T-cell (primary cell): ENCODE measurements at regions not wholly inside any gene's neighbourhood (a gene's known extent, or its start where the extent isn't known, plus 50 kb on each side); places are given as distances from the start of the nearest gene placed in this dataset.

Source experiments
- ATAC-seq, 4 experiments: fragments of 200-7000 bp in 3 of 4; fragments of 150-1000 bp in 1 of 4; cut with Tn5 transposase; replicated peaks in 1 of 4; 1 replicate in 3 of 4; 2 replicates in 1 of 4; pipeline ENCODE4 v1.10.0; 2021; ENCODE audit warnings: moderate library complexity in 3 of 4, mild to moderate bottlenecking in 2 of 4, moderate number of reproducible peaks in 1 of 4
- CTCF ChIA-PET, 2 donors: fragments of 300-600 bp; sonication (Branson Sonifier 250); formaldehyde crosslinking; loops; one replicate each; lab custom pipeline; 2022; ENCODE audit warnings: antibody characterized with exemption in 2 of 2; lab: Charles Lee
- POLR2A ChIA-PET, 2 donors: fragments of 300-600 bp; sonication (Branson Sonifier 250); formaldehyde crosslinking; loops; one replicate each; lab custom pipeline; 2022; ENCODE audit warnings: antibody characterized with exemption in 2 of 2; lab: Charles Lee
- DNase-seq, 35 experiments: peaks; one replicate each; pipeline versions ENCODE4 v3.0.0 to v3.0.0-alpha.2; 2013 to 2023
- H3K27ac ChIP-seq: one replicate; pipeline ENCODE4 v1.5.1; 2013; ENCODE audit warnings: low read length
- H3K27me3 ChIP-seq, 2 experiments: replicated peaks in 1 of 2; 1 replicate in 1 of 2; 2 replicates in 1 of 2; pipeline versions ENCODE4 v1.6.1 to v1.7.0; 2013; ENCODE audit warnings: low read length in 1 of 2, mixed read lengths in 1 of 2; ENCODE audit not compliant: control insufficient read depth in 2 of 2, insufficient read depth in 2 of 2; ENCODE audit errors: extremely low read depth in 1 of 2
- H3K36me3 ChIP-seq, 2 donors: 1 replicate in 1 of 2; 2 replicates in 1 of 2; pipeline versions ENCODE4 v1.6.1 to v1.7.0; 2013; ENCODE audit warnings: low read length in 1 of 2; ENCODE audit not compliant: control insufficient read depth in 2 of 2, insufficient read depth in 1 of 2; ENCODE audit errors: extremely low read depth in 1 of 2
- H3K4me1 ChIP-seq, 2 experiments: 1 replicate in 1 of 2; 2 replicates in 1 of 2; pipeline versions ENCODE4 v1.6.1 to v1.7.0; 2013; ENCODE audit warnings: low read length in 2 of 2, mixed read lengths in 1 of 2; ENCODE audit not compliant: insufficient read depth in 2 of 2, control insufficient read depth in 1 of 2; ENCODE audit errors: extremely low read depth in 1 of 2
- H3K4me3 ChIP-seq, 2 donors: 1 replicate in 1 of 2; 2 replicates in 1 of 2; pipeline versions ENCODE4 v1.5.1 to v1.7.0; 2013; ENCODE audit warnings: mild to moderate bottlenecking in 2 of 2, low read length in 1 of 2, moderate library complexity in 1 of 2; ENCODE audit not compliant: control insufficient read depth in 1 of 2; ENCODE audit errors: extremely low read depth in 1 of 2
- H3K9me3 ChIP-seq: 2 replicates; pipeline ENCODE4 v1.7.0; 2013
- H3K27ac Mint-ChIP-seq, 2 donors: one replicate each; pipeline ENCODE4 v1.8.0; 2020 to 2021; ENCODE audit warnings: mild to moderate bottlenecking in 2 of 2, mixed read lengths in 2 of 2
- H3K27me3 Mint-ChIP-seq, 2 donors: one replicate each; pipeline ENCODE4 v1.8.0; 2021 to 2022; ENCODE audit warnings: mixed read lengths in 2 of 2
- H3K36me3 Mint-ChIP-seq: one replicate; pipeline ENCODE4 v1.8.0; 2021; ENCODE audit warnings: mixed read lengths
- H3K4me1 Mint-ChIP-seq, 3 donors: one replicate each; pipeline ENCODE4 v1.8.0; 2020 to 2022; ENCODE audit warnings: mixed read lengths in 3 of 3, mild to moderate bottlenecking in 1 of 3
- H3K4me3 Mint-ChIP-seq, 3 donors: one replicate each; pipeline ENCODE4 v1.8.0; 2020 to 2022; ENCODE audit warnings: mild to moderate bottlenecking in 3 of 3, mixed read lengths in 3 of 3, moderate library complexity in 3 of 3
- H3K9me3 Mint-ChIP-seq, 3 donors: one replicate each; pipeline ENCODE4 v1.8.0; 2020 to 2022; ENCODE audit warnings: mixed read lengths in 3 of 3
- WGBS: methylation state at CpG from one replicate; pipeline ENCODE4 v1.1.5; 2013; ENCODE audit warnings: missing lambda C conversion rate; ENCODE audit not compliant: insufficient coverage; 5-methylcytosine and 5-hydroxymethylcytosine counted together

DNA sequence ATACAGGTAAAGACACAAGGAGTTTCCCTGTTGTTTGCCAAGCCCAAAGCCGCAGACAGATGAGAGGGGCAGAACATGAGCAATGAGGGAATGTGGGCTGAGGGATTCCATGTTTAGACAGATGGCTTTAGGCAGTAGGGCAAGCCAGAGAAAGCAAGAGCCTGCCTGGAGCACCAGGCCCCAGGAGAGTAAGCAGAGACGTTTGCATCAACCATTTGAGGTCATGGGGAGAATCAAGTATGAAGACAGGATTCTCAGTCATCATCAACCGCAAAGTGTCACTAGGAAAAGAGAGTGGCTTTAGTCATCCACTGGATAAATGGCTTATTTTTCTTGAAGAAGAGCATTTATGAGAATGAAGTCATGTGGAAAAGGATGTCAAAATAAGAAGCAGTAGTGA lies 184.7 kb downstream of the COG6 start:
- H3K4me3 ChIP-seq = no peak overlapping the region
- ChIA-PET CTCF (no interaction called here), POLR2A (no interaction called here)
- H3K27ac ChIP-seq = no peak overlapping the region
- 93% methylated on average over 3 of the region's 3 CpGs for WGBS
- no peaks in the 10 kb centered on the region for H3K9me3 Mint-ChIP-seq
- H3K9me3 ChIP-seq = no peaks in the 10 kb centered on the region
- H3K36me3 Mint-ChIP-seq = no peaks in the 10 kb centered on the region
- ATAC-seq (no peak), DNase-seq (no peak)
- no peaks in the 10 kb centered on the region for H3K4me1 ChIP-seq
- peaks cover 0 to 4% of the 10 kb centered on the region in 2 donors for H3K27me3 Mint-ChIP-seq
- H3K36me3 ChIP-seq = no peaks in the 10 kb centered on the region
- H3K4me3 Mint-ChIP-seq = no peak overlapping the region
- H3K4me1 Mint-ChIP-seq = peaks cover 0 to 5% (median 0%) of the 10 kb centered on the region in 3 donors
- H3K27me3 ChIP-seq = no peaks in the 10 kb centered on the region
- H3K27ac Mint-ChIP-seq = no peak overlapping the region

DNA sequence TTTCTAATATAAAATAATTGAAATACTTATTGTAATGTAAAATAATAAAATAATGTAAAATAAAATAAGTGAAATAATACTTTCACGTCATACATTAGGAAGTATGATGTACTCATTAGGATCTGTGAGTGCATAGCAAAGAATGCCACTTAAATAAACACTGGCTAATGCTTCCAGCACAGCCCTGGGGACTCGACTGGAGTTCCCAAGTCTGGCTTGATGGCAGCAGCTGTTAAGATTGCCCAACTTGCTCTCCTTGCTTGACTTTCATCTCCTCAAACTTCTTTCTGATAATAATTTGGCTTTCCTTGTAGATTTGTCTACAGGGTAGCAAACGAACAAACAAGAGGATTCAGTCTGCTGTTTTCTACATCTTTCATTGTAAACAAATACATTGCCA lies 191.9 kb downstream of the COG6 start:
- H3K9me3 Mint-ChIP-seq = peaks cover 10 to 11% (median 10%) of the 10 kb centered on the region in 3 donors
- Histone ChIP-seq H3K9me3 (no peaks in the 10 kb centered on the region), H3K27ac (no peak overlapping the region), H3K27me3 (no peaks in the 10 kb centered on the region), H3K4me3 (no peak overlapping the region), H3K4me1 (no peaks in the 10 kb centered on the region), H3K36me3 (no peaks in the 10 kb centered on the region)
- ChIA-PET POLR2A (no interaction called here), CTCF (no interaction called here)
- no peak overlapping the region for H3K4me3 Mint-ChIP-seq
- peaks cover 0 to 11% of the 10 kb centered on the region in 2 donors for H3K27me3 Mint-ChIP-seq
- DNase-seq (no peak), ATAC-seq (no peak)
- no peaks in the 10 kb centered on the region for H3K36me3 Mint-ChIP-seq
- no peak overlapping the region for H3K27ac Mint-ChIP-seq
- no CpG with 5 or more reads among the region's 3 CpGs for WGBS
- H3K4me1 Mint-ChIP-seq = no peaks in the 10 kb centered on the region

DNA sequence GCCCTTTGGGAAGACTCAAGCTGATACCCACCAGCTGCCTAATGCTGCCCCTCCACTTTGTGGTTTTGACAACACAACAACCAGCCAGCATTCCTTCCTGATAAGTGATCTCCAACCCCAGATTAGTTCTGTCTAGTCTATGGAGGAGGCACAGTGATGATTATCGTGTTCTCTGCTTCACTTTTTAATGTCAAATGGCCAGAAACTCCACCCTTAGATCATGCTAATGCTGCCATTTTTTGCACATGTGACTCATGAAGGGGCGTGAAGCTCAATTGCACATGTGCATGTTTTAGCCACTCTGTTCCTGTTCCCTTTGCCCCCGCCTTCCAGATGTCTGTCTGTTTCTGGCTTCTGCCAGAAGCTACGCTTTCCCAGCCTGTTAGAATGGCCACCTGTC lies 199.8 kb downstream of the COG6 start:
- H3K27ac Mint-ChIP-seq = no peak overlapping the region
- H3K4me3 Mint-ChIP-seq = no peak overlapping the region
- no peaks in the 10 kb centered on the region for H3K9me3 ChIP-seq
- POLR2A ChIA-PET = interaction anchor here in 1 of 2 donors (0.6 kb wide), 1 partner anchor 1028 kb away, joined by 4 read pairs; no protein-coding TSS in a partner anchor
- peaks cover 0 to 17% of the 10 kb centered on the region in 2 experiments for H3K27me3 ChIP-seq
- no peak overlapping the region for H3K4me3 ChIP-seq
- WGBS = 63% methylated on average over 3 of the region's 4 CpGs
- CTCF ChIA-PET = no interaction called here
- H3K9me3 Mint-ChIP-seq = peaks cover 15 to 18% (median 16%) of the 10 kb centered on the region in 3 donors
- peaks cover 0 to 7% (median 0%) of the 10 kb centered on the region in 3 donors for H3K4me1 Mint-ChIP-seq
- DNase-seq = no peak
- no peaks in the 10 kb centered on the region for H3K4me1 ChIP-seq
- ATAC-seq = no peak
- H3K27ac ChIP-seq = no peak overlapping the region
- peaks cover 3% of the 10 kb centered on the region for H3K36me3 Mint-ChIP-seq
- no peaks in the 10 kb centered on the region for H3K36me3 ChIP-seq
- peaks cover 11 to 22% of the 10 kb centered on the region in 2 donors for H3K27me3 Mint-ChIP-seq

DNA sequence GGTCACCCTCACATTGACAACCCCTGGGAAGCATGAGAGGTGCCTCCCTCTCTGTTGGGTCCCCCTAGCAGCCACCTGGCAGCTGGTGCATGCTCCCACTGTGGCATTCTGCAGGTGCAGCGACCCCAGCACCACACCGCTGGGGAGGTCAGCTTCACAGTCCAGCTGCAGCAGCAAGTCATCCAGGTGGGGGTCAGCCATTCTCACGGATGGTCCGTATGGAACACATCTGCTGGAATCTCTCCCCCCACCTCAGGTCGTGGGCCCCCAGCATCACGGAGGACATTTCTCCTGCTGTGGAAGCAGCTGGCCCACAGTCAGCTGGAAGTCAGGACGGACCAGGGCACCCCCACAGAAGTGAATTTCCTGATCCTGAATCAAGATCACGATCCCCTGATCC lies 201.3 kb downstream of the COG6 start:
- H3K4me1 Mint-ChIP-seq = peaks cover 0 to 7% (median 0%) of the 10 kb centered on the region in 3 donors
- ChIA-PET POLR2A (no interaction called here), CTCF (no interaction called here)
- H3K27me3 Mint-ChIP-seq = peaks cover 14 to 17% of the 10 kb centered on the region in 2 donors
- no peak for DNase-seq
- peaks cover 3% of the 10 kb centered on the region for H3K36me3 Mint-ChIP-seq
- no peak overlapping the region for H3K27ac Mint-ChIP-seq
- no peak overlapping the region for H3K27ac ChIP-seq
- no peaks in the 10 kb centered on the region for H3K4me1 ChIP-seq
- ATAC-seq = no peak
- no peaks in the 10 kb centered on the region for H3K36me3 ChIP-seq
- WGBS = 79% methylated on average over 8 of the region's 8 CpGs
- H3K9me3 Mint-ChIP-seq = peaks cover 10 to 14% (median 11%) of the 10 kb centered on the region in 3 donors
- H3K4me3 Mint-ChIP-seq = no peak overlapping the region
- H3K4me3 ChIP-seq = no peak overlapping the region
- peaks cover 0 to 17% of the 10 kb centered on the region in 2 experiments for H3K27me3 ChIP-seq
- no peaks in the 10 kb centered on the region for H3K9me3 ChIP-seq

DNA sequence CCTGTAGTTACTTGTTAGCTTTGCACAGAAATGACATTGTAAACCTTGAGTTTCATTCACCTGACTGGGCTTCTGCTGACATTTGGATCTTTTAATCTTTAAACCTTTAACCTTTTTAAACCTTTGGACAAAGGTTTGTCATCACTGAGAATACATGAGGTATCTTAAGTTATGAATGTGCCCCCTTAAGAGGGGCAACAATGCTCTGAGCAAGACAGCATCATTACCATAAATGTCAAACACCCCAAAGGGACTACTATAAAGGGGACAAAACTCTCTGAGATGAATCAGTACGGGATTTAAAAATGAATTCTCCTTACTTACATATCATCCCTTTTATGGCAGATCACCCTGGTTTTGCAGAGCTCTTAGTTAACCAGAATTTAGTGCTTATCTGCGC lies 203.3 kb downstream of the COG6 start:
- no peaks in the 10 kb centered on the region for H3K4me1 ChIP-seq
- Mint-ChIP-seq H3K36me3 (no peaks in the 10 kb centered on the region), H3K4me3 (no peak overlapping the region), H3K9me3 (peaks cover 0 to 4% (median 0%) of the 10 kb centered on the region in 3 donors), H3K27me3 (peaks cover 11 to 13% of the 10 kb centered on the region in 2 donors), H3K27ac (no peak overlapping the region), H3K4me1 (peaks cover 0 to 7% (median 0%) of the 10 kb centered on the region in 3 donors)
- CTCF ChIA-PET = no interaction called here
- ATAC-seq = no peak
- DNase-seq = no peak
- H3K27ac ChIP-seq = no peak overlapping the region
- WGBS = 71% methylated on average over 1 of the region's 2 CpGs
- POLR2A ChIA-PET = no interaction called here
- no peak overlapping the region for H3K4me3 ChIP-seq
- no peaks in the 10 kb centered on the region for H3K9me3 ChIP-seq
- H3K27me3 ChIP-seq = peaks cover 0 to 14% of the 10 kb centered on the region in 2 experiments
- no peaks in the 10 kb centered on the region for H3K36me3 ChIP-seq

DNA sequence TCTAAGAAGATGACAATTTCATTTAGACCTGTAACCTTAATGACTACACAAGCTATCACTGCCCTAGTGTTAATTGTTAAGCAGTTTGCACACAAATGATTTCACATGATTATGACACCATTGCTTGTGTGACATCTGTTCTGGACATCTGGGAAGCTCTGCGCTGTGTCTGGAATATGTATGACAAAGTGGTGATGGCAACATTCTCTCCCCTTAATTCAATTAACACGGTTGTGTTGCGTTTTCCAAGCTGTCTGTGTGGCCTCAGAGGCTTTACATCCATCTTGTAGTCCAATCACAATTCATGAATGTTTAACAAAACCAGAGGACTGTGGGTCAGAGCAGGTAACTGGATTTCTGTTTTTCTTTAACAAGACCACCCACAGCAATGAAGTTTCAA lies 204.4 kb downstream of the COG6 start:
- DNase-seq (no peak), ATAC-seq (no peak)
- Histone ChIP-seq H3K27me3 (peaks cover 0 to 14% of the 10 kb centered on the region in 2 experiments), H3K27ac (no peak overlapping the region), H3K4me1 (no peaks in the 10 kb centered on the region), H3K9me3 (no peaks in the 10 kb centered on the region), H3K36me3 (no peaks in the 10 kb centered on the region), H3K4me3 (no peak overlapping the region)
- CTCF ChIA-PET = no interaction called here
- POLR2A ChIA-PET = no interaction called here
- peaks cover 11 to 13% of the 10 kb centered on the region in 2 donors for H3K27me3 Mint-ChIP-seq
- H3K27ac Mint-ChIP-seq = no peak overlapping the region
- no peak overlapping the region for H3K4me3 Mint-ChIP-seq
- H3K36me3 Mint-ChIP-seq = no peaks in the 10 kb centered on the region
- H3K9me3 Mint-ChIP-seq = no peaks in the 10 kb centered on the region
- peaks cover 0 to 7% (median 0%) of the 10 kb centered on the region in 3 donors for H3K4me1 Mint-ChIP-seq
- WGBS = no CpG with 5 or more reads among the region's 3 CpGs

DNA sequence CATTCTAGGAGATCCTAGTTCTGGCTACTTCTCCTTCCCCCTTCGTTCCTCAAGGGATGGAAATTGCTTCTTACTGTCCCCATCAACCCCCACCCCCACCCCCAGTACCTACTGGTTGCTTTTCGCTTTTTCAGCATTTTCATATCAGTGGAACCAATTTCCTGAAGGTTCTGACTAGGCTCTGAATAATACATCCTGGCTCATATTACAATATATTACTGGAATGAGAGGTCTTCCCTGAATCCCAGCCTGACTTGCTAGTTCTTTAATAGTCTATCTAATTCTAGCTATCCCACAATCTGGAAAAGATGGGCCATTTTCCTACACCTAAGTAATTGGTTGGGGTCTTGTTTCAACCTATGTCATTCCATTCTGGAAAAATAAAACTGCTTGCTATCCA lies 207.4 kb downstream of the COG6 start:
- Mint-ChIP-seq H3K36me3 (no peaks in the 10 kb centered on the region), H3K4me3 (no peak overlapping the region), H3K27me3 (peaks cover 3 to 5% of the 10 kb centered on the region in 2 donors), H3K27ac (no peak overlapping the region), H3K4me1 (peaks cover 0 to 7% (median 0%) of the 10 kb centered on the region in 3 donors), H3K9me3 (peaks cover 0 to 4% (median 0%) of the 10 kb centered on the region in 3 donors)
- Histone ChIP-seq H3K27me3 (no peaks in the 10 kb centered on the region), H3K9me3 (no peaks in the 10 kb centered on the region), H3K27ac (no peak overlapping the region), H3K36me3 (no peaks in the 10 kb centered on the region), H3K4me1 (no peaks in the 10 kb centered on the region), H3K4me3 (no peak overlapping the region)
- ATAC-seq (no peak), DNase-seq (no peak)
- POLR2A ChIA-PET = no interaction called here
- CTCF ChIA-PET = no interaction called here
- WGBS = 63% methylated on average over 1 of the region's 2 CpGs
